ENCODE measurements at regions not wholly inside any gene's neighbourhood (a gene's known extent, or its start where the extent isn't known, plus 50 kb on each side); places are given as distances from the start of the nearest gene placed in this dataset.
A peak's percentile ranks its signal among the peaks of the same experiment; 100 is the strongest.

- no peak for FAIRE-seq
Measured at GRCh38 chr2:16140771-16141640, 200.7 kb downstream of the MYCN start.

DNA sequence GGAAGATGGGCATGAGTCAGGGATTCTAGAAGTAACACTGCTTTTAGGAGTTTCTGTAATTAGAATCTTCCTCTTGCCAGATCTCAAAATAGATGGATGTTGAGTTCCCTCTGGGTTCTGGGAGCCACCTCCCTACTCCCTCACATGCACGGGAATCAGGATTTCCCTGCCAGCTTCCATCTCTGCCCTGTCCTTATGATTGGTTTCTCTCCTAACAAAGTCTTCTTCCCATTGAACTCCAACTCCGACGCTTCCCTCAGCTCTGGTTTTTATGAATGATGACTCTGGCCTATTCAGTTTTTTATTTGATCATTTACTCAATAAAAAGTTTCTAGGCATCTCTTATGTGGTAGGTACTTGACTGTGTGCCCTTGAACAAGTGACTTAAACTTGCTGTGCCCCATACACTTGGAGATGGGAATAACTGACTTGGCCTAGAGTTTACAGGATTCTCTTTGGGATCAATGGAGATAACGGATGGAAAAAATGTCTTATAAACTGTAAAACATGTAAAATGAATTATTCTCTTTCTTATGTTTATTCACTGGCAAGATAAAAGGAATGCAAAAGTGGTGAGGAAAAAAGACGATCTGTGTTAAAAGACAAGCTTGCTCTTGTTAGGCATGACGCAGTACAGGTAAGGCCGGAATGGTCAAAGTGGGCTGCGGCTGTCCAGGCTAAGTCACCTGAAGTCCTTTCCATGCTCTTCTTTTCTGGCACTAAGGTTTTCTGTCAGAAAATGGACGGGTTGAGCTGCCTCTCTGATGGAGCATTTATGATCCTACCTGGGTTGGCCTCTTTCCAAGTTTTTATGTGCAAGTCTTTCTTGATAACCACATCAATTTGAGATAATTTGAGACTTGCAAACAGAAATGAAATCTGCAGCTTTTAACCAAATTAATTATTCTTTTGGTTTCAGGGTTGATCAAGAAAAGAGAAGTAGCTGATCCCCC lies 199.6 kb downstream of the MYCN start:
- FAIRE-seq, result no peak

DNA sequence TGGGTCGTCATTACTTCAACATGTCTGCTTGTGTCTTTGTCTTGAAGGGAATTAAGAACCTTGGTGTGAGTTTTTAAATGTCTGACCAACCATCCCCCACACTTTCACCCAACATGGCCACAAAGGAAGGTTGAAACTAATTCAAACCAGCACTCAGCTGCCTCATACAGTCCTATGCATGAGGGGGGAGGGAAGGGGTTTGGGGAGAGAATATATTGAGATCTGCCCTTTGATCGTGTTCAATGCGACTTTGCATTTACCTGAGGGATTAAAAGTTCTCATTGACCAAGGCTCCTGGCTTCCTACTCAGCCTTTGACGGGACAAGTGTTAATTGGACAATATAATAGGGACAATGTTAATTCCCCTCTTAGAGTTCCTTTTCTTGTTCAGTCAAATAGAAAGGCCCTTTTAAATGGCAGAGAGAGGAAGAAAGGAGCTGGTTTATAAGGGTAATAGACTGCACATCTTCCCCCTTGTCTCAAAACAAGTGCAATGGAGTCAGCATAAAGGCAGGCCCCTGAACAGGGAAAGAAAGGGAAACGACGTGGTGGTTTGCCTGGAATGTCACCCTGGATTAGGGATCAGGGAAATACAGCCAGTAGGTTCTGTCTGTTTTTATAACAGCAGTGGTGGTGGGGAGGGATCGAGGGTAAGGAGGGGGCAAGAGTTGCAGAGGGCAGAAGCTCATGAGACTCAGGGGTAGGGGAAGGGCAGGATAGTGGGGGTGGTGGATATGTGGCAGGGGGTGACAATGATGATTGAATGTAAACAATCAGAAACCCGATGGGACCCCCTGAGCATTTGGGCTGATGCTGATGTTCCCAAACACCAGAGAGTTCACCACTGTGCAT lies 198.7 kb downstream of the MYCN start:
- no peak for FAIRE-seq

- peak; percentile 18 for FAIRE-seq
Measured at GRCh38 chr2:16137080-16137755, 196.9 kb downstream of the MYCN start.

- FAIRE-seq, result no peak
Measured at GRCh38 chr2:16136461-16137035, 196.2 kb downstream of the MYCN start.

DNA sequence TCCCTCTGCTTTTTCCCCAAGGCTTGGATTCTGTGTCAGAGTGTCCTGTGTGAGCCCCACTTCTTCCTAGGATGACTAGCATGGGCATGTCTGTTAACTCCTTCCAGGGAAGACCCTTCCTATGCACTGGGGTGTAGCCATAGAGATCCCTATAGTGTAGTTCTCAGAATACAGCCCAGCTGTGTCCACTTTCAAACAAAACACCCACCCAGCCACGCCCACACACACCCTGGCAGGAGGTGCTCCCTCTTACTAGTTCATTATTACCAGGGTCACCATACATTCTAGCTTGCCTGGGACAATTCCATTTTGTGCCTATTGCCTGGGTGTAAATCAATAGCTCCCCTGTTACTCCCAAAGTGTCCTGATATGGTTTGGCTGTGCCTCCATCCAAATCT lies 195.6 kb downstream of the MYCN start:
- no peak for FAIRE-seq

DNA sequence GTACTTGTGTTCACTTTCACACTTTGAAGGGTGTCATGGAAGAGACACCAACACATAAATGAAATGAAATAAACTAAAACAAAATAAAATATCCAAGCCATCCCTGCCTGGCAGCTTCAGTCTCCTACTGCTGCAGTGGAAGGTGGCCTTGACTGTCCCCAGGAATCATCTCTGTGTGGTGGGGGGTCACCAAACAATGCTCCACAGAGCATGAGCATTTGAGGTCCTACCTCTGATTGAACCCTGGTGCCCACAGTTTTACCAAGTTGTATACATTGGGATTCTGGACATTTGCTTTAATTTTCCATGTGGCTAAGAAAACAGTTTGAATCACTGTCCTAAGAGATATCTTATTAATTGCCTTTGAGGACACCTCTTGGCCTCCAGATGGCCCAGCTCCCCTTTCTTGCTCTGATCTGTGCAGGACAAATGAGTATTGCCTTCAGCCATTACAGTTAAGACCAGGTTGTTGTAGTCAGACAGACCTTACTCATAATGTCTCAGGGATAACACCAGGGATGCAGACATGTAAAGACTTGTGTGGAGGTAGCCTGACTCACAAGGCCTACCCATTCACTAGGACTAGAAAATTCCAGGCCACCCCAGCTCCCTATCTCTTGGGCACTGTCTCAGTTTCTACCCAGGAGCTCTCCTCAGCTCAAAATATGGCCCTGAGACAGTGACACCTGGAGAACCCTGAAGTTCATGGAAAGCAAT lies 195.0 kb downstream of the MYCN start:
- no peak for FAIRE-seq

- FAIRE-seq, result no peak
Measured at GRCh38 chr2:16134436-16135165, 194.3 kb downstream of the MYCN start.

GRCh38 chr2:16130906-16131400 lies 190.6 kb downstream of the MYCN start:
- no peak for FAIRE-seq

- FAIRE-seq, result no peak
Measured at GRCh38 chr2:16130541-16130880, 190.2 kb downstream of the MYCN start.

- no peak for FAIRE-seq
Measured at GRCh38 chr2:16129716-16130540, 189.6 kb downstream of the MYCN start.

GRCh38 chr2:16128746-16129610 lies 188.6 kb downstream of the MYCN start:
- no peak for FAIRE-seq

- no peak for FAIRE-seq
Measured at GRCh38 chr2:16127958-16128357, 187.6 kb downstream of the MYCN start.

DNA sequence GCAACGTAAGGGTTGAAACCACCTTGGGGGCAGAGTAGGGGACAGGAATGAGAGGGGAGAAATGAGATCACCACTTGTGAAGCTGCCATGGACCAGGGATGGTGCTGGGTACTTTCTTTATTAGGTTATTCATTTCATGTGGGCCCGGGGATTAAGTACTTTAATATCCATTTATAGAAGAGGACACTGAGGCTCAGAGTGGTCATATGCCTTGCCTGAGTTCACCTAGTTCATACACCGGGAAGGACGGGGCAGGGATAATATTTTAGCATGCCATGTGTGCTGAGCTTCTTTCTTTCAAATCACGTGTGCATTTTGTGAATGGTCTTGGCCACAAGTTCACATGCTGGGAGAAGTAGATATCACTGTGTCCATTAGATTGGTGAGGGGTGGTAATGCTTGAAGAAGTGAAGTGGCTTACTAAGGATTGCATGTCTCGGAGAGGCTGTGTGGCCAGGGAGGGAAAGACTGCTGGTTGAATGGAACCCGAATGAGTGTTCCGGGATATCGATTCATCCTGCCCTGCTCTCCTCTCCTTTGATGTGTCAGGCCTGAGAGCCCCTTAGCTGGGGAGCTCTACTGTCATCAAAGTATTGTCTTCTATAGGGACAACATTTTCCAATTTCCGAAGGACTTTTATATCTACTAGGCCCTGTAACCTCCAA lies 187.1 kb downstream of the MYCN start:
- FAIRE-seq, result no peak

- FAIRE-seq, result no peak
Measured at GRCh38 chr2:16126517-16127275, 186.3 kb downstream of the MYCN start.

GRCh38 chr2:16125614-16126516 lies 185.5 kb downstream of the MYCN start:
- no peak for FAIRE-seq
